Mesendoderm (in vitro differentiated cells): ENCODE measurements at regions not wholly inside any gene's neighbourhood (a gene's known extent, or its start where the extent isn't known, plus 50 kb on each side); places are given as distances from the start of the nearest gene placed in this dataset.
"Not testable (repeated sequence)": the region's sequence is repeated elsewhere in the genome, so short reads cannot be mapped to it uniquely, and the experiment has no call there.

Experiments used
- DNase-seq: peaks from one replicate; pipeline ENCODE4 v3.0.0; 2013
- H2AK5ac ChIP-seq: 2 replicates; pipeline ENCODE4 v1.6.1; 2013; ENCODE audit warnings: low read length, inconsistent platforms
- H2BK120ac ChIP-seq: 2 replicates; pipeline ENCODE4 v1.6.1; 2013; ENCODE audit warnings: low read depth, mild to moderate bottlenecking, low read length, moderate library complexity, mixed read lengths
- H2BK15ac ChIP-seq: replicated peaks from 2 replicates; pipeline ENCODE4 v1.6.1; 2013; ENCODE audit warnings: low read depth, mild to moderate bottlenecking, moderate library complexity
- H2BK5ac ChIP-seq: 2 replicates; pipeline ENCODE4 v1.6.1; 2013; ENCODE audit warnings: low read length, inconsistent platforms
- H3K18ac ChIP-seq: 2 replicates; pipeline ENCODE4 v1.6.1; 2013; ENCODE audit warnings: mild to moderate bottlenecking, low read length, mixed read lengths
- H3K23ac ChIP-seq: one replicate; pipeline ENCODE4 v1.6.1; 2013; ENCODE audit warnings: low read length
- H3K27ac ChIP-seq: 2 replicates; pipeline ENCODE4 v1.5.1; 2013; ENCODE audit warnings: low read depth, mild to moderate bottlenecking, inconsistent platforms, low read length, moderate library complexity
- H3K27me3 ChIP-seq: 2 replicates; pipeline ENCODE4 v1.6.1; 2013; ENCODE audit warnings: low read length, control low read depth, mild to moderate bottlenecking, inconsistent platforms; ENCODE audit not compliant: insufficient read depth, poor library complexity
- H3K36me3 ChIP-seq: 2 replicates; pipeline ENCODE4 v1.6.1; 2013; ENCODE audit warnings: low read length, inconsistent platforms; ENCODE audit not compliant: control insufficient read depth, insufficient read depth
- H3K4ac ChIP-seq: one replicate; pipeline ENCODE4 v1.6.1; 2013; ENCODE audit warnings: low read depth, mild to moderate bottlenecking, low read length, moderate library complexity
- H3K4me1 ChIP-seq: 2 replicates; pipeline ENCODE4 v1.6.1; 2013; ENCODE audit warnings: low read depth, low read length, inconsistent platforms; ENCODE audit not compliant: control insufficient read depth
- H3K4me2 ChIP-seq: 2 replicates; pipeline ENCODE4 v1.6.1; 2013; ENCODE audit warnings: low read length
- H3K4me3 ChIP-seq: 2 replicates; pipeline ENCODE4 v1.5.1; 2013; ENCODE audit warnings: mild to moderate bottlenecking, low read length
- H3K56ac ChIP-seq: one replicate; pipeline ENCODE4 v1.6.1; 2013; ENCODE audit warnings: low read length
- H3K79me1 ChIP-seq: 2 replicates; pipeline ENCODE4 v1.6.1; 2013; ENCODE audit warnings: low read length, inconsistent platforms
- H3K79me2 ChIP-seq: 2 replicates; pipeline ENCODE4 v1.6.1; 2013; ENCODE audit warnings: mild to moderate bottlenecking, low read length; ENCODE audit not compliant: control insufficient read depth, insufficient read depth
- H3K9ac ChIP-seq: 2 replicates; pipeline ENCODE4 v1.6.1; 2013; ENCODE audit warnings: low read length, inconsistent platforms
- H4K5ac ChIP-seq: one replicate; pipeline ENCODE4 v1.6.1; 2013; ENCODE audit warnings: low read length
- H4K8ac ChIP-seq: one replicate; pipeline ENCODE4 v1.6.1; 2013; ENCODE audit warnings: low read depth, mild to moderate bottlenecking, control low read depth, low read length, moderate library complexity
- WGBS: extraction: QIAGEN DNeasy Blood & Tissue Kit; methylation state at CpG from one replicate; pipeline ENCODE4 v1.1.7; 2013; ENCODE audit warnings: low lambda C conversion rate, missing lambda C conversion rate; ENCODE audit not compliant: insufficient coverage; ENCODE audit errors: extremely low coverage; 5-methylcytosine and 5-hydroxymethylcytosine counted together

DNA sequence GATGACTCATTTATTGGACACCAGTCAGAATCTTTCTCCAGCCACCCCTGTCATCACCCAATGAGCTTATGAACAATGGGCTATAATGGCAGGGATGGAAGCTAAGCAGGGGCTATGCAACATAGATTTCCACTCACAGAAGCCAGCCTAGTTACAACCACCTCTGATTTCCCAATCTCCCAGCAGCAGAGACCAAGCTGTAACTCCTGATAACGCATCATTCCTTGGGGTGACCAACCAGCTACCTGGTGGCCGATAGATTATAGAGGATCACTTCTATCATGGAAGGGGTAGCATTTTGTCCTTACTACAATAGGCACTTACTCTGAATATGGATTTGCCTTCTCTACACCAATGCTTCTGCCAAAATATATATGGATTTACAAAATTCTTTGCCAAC lies 302.3 kb upstream of the ATXN7L3B start:
- Histone ChIP-seq H3K4me3 (no peak overlapping the region), H3K79me1 (no peaks in the 10 kb centered on the region), H4K5ac (no peak overlapping the region), H3K4ac (no peak overlapping the region), H3K18ac (no peak overlapping the region), H3K27ac (no peak overlapping the region), H3K56ac (no peak overlapping the region), H3K4me2 (no peak overlapping the region), H3K36me3 (no peaks in the 10 kb centered on the region), H4K8ac (no peak overlapping the region), H3K23ac (no peak overlapping the region), H2BK15ac (no peak overlapping the region), H2AK5ac (no peak overlapping the region), H3K4me1 (no peaks in the 10 kb centered on the region), H3K9ac (no peak overlapping the region), H2BK5ac (no peak overlapping the region), H2BK120ac (no peak overlapping the region), H3K79me2 (no peaks in the 10 kb centered on the region), H3K27me3 (no peaks in the 10 kb centered on the region)
- DNase-seq, result no peak
- no CpG with 5 or more reads among the region's 2 CpGs for WGBS

- no peak for DNase-seq
- Histone ChIP-seq H4K8ac (no peak overlapping the region), H3K36me3 (no peaks in the 10 kb centered on the region), H2BK120ac (no peak overlapping the region), H3K79me2 (no peaks in the 10 kb centered on the region), H3K9ac (no peak overlapping the region), H3K56ac (no peak overlapping the region), H4K5ac (no peak overlapping the region), H2BK15ac (no peak overlapping the region), H3K4me1 (no peaks in the 10 kb centered on the region), H3K4me3 (no peak overlapping the region), H3K23ac (no peak overlapping the region), H3K4me2 (no peak overlapping the region), H3K79me1 (no peaks in the 10 kb centered on the region), H3K18ac (no peak overlapping the region), H2BK5ac (no peak overlapping the region), H3K27ac (no peak overlapping the region), H3K4ac (no peak overlapping the region), H3K27me3 (no peaks in the 10 kb centered on the region), H2AK5ac (no peak overlapping the region)
- no CpG with 5 or more reads among the region's 1 CpG for WGBS
Observed at GRCh38 chr12:74241341-74241740, 296.3 kb upstream of the ATXN7L3B start.

DNA sequence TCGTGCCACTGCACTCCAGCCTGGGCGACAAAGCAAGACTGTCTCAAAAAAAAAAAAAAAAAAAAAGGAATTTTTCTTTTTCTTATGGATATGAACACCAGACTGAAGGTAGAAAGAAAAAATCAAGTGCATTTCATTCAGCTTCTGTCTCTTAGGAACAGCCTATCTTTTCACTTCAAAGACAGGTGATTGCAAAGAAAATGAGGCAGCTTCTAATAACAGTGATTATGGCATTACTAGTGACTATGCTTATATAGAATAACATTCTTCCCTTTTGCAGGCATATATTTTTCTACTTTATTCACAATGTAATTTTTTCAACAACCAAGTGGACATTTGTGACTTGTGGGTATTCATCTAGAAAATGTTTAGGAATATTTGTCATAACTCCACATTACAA lies 295.5 kb upstream of the ATXN7L3B start:
- no peak for DNase-seq
- Histone ChIP-seq H4K5ac (no peak overlapping the region), H3K79me2 (no peaks in the 10 kb centered on the region), H3K4ac (no peak overlapping the region), H3K79me1 (no peaks in the 10 kb centered on the region), H3K4me1 (no peaks in the 10 kb centered on the region), H3K56ac (no peak overlapping the region), H3K9ac (no peak overlapping the region), H3K4me2 (no peak overlapping the region), H3K18ac (no peak overlapping the region), H3K36me3 (no peaks in the 10 kb centered on the region), H4K8ac (no peak overlapping the region), H2BK120ac (no peak overlapping the region), H2BK15ac (no peak overlapping the region), H3K27me3 (no peaks in the 10 kb centered on the region), H3K23ac (no peak overlapping the region), H2BK5ac (no peak overlapping the region), H2AK5ac (no peak overlapping the region), H3K27ac (no peak overlapping the region), H3K4me3 (no peak overlapping the region)
- no CpG with 5 or more reads among the region's 2 CpGs for WGBS

DNA sequence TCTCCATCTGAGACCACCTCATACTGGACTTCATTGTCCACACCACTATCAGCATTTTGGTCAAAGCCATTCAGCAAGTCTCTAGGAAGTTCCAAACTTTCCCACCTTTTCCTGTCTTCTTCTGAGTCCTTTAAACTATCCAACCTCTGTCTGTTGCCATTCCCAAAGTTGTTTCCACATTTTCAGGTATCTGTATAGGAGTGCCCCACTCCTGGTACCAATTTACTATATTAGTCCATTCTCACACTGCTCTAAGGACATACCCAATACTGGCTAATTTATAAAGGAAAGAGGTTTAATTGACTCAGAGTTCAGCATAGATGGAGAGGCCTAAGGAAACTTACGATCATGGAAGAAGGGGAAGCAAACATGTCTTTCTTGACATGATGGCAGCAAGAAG lies 292.2 kb upstream of the ATXN7L3B start:
- Histone ChIP-seq H2BK5ac (no peak overlapping the region), H3K4me3 (no peak overlapping the region), H4K8ac (no peak overlapping the region), H3K4ac (no peak overlapping the region), H3K27ac (no peak overlapping the region), H3K18ac (no peak overlapping the region), H2BK15ac (no peak overlapping the region), H3K9ac (no peak overlapping the region), H3K4me2 (no peak overlapping the region), H3K36me3 (no peaks in the 10 kb centered on the region), H3K4me1 (no peaks in the 10 kb centered on the region), H2AK5ac (no peak overlapping the region), H3K23ac (no peak overlapping the region), H4K5ac (no peak overlapping the region), H2BK120ac (no peak overlapping the region), H3K79me1 (no peaks in the 10 kb centered on the region), H3K56ac (no peak overlapping the region), H3K27me3 (no peaks in the 10 kb centered on the region), H3K79me2 (no peaks in the 10 kb centered on the region)
- DNase-seq, result no peak
- no CpG with 5 or more reads among the region's 1 CpG for WGBS

DNA sequence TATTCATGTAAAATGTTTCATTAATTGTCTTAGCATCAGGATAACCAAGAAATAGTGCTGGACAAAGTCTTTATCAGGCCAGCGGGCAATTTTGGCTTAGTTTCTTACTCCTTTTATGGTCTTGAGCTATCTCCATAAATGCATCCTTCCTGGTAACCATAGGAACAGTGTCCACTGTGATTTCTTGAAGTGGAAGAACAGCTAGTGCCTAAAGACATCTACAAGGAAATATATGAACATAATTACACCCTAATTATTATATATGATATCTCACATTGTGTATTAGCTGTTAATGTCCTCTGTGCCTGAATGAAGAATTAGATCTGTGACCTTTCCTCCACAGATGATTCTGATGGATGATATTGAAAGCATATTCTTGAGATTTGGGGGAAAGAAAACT lies 286.7 kb upstream of the ATXN7L3B start:
- Histone ChIP-seq H4K5ac (no peak overlapping the region), H3K27ac (no peak overlapping the region), H2BK5ac (no peak overlapping the region), H3K4me1 (no peaks in the 10 kb centered on the region), H3K27me3 (no peaks in the 10 kb centered on the region), H3K18ac (no peak overlapping the region), H2BK120ac (no peak overlapping the region), H3K23ac (no peak overlapping the region), H3K4me3 (no peak overlapping the region), H3K36me3 (no peaks in the 10 kb centered on the region), H3K4me2 (no peak overlapping the region), H3K79me1 (no peaks in the 10 kb centered on the region), H2AK5ac (no peak overlapping the region), H3K79me2 (no peaks in the 10 kb centered on the region), H3K56ac (no peak overlapping the region), H2BK15ac (no peak overlapping the region), H3K4ac (no peak overlapping the region), H3K9ac (no peak overlapping the region), H4K8ac (no peak overlapping the region)
- DNase-seq, result no peak
- no CpG with 5 or more reads among the region's 1 CpG for WGBS

GRCh38 chr12:74253826-74254225 lies 283.8 kb upstream of the ATXN7L3B start:
- not testable (repeated sequence) for H3K36me3 ChIP-seq, H2BK5ac ChIP-seq, H2AK5ac ChIP-seq, H3K27ac ChIP-seq, H4K8ac ChIP-seq, H3K9ac ChIP-seq, H4K5ac ChIP-seq, H2BK15ac ChIP-seq, H3K79me2 ChIP-seq, H3K4me3 ChIP-seq, H3K79me1 ChIP-seq, H3K18ac ChIP-seq, H3K4me1 ChIP-seq, H3K4ac ChIP-seq, H3K23ac ChIP-seq, H3K4me2 ChIP-seq, H3K27me3 ChIP-seq, H3K56ac ChIP-seq, H2BK120ac ChIP-seq
- WGBS, result no CpG with 5 or more reads among the region's 4 CpGs
- DNase-seq, result peak; percentile 3
